NCI-H2196 (cell line): ENCODE measurements at regions not wholly inside any gene's neighbourhood (a gene's known extent, or its start where the extent isn't known, plus 50 kb on each side); places are given as distances from the start of the nearest gene placed in this dataset.

ENCODE experiments used
- DNase-seq: peaks from one replicate; lab custom pipeline; 2025; ENCODE audit not compliant: unreplicated experiment; lab: John Stamatoyannopoulos, UW

DNA sequence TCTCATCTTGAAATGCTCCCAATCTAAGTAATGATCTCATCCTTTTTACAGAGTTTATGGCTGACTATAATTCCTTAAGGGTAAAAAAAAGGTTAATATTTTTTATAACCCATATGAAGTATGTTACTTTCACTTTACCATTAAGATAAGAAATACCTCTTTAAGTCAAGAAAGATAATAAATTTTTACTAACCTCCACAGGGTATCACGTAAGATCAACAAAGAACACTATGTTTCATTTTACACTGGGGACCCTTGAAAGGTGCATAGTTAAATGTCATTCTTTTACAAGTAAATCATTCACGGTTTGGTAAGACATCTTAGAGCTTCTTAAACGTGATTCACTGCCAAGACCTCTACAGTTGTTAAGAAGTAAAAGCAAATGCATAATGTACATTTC lies 472.7 kb upstream of the CDH9 start:
- DNase-seq: no peak

- DNase-seq: no peak
Observed at GRCh38 chr5:27503813-27504212, 465.4 kb upstream of the CDH9 start.

GRCh38 chr5:27502236-27502635 lies 463.9 kb upstream of the CDH9 start:
- no peak for DNase-seq

- no peak for DNase-seq
Observed at GRCh38 chr5:27497491-27497890, 459.1 kb upstream of the CDH9 start.

DNA sequence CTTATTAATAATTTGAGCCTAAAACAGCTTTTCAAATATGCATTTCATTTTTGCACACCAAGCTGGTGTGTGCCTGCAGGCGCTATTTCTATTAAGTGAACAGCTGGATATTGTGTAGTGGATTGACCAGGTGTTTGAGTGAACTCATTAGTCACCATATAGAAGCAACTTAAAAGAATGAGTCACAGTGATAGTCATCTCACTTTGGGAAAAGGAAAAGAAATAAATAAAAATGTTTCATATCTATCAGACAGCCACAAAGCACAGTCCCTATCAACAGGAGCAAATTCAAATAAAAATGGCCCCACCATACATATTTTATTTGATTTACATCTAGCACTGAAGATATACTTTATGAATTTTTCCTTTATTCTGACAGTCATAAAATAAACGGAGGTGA lies 456.5 kb upstream of the CDH9 start:
- no peak for DNase-seq

GRCh38 chr5:27491746-27492439 lies 453.5 kb upstream of the CDH9 start:
- DNase-seq: no peak

DNA sequence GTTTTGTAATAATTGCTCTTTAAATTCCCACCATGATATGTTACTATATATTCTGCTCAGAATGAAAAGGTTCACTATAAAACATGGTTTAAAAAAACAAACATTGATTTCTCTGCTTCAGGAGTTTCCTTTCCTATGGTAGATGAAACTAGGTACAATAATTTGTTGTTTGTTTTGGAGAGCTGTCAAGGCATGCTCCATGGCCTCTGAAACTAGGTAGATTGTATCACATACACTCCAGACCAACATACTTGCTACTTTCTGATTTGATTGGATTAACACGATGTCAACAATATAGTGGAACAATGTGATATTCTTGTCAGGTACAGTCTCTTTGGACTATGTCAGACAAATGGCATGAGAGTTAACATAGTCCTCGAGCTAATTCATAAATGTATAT lies 452.7 kb upstream of the CDH9 start:
- no peak for DNase-seq

GRCh38 chr5:27489701-27490100 lies 451.3 kb upstream of the CDH9 start:
- no peak for DNase-seq

DNA sequence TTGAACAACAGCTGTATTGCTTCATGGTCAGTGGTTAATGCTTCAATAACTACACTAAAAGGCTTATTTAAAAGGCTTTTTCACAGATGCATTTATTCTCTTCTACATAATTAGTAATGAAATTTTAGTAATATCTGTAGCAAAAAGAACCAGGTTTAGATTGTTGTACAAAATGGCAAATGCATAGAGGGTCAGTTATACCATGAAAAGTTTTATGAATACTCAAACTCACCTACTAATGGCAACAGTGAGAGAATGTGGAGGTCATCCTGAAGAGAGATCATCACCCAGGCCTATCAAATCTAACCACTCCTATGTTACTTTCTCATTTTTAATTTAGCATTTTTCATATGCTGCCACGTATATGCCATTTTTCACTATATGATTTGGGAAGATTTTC lies 444.3 kb upstream of the CDH9 start:
- no peak for DNase-seq

DNA sequence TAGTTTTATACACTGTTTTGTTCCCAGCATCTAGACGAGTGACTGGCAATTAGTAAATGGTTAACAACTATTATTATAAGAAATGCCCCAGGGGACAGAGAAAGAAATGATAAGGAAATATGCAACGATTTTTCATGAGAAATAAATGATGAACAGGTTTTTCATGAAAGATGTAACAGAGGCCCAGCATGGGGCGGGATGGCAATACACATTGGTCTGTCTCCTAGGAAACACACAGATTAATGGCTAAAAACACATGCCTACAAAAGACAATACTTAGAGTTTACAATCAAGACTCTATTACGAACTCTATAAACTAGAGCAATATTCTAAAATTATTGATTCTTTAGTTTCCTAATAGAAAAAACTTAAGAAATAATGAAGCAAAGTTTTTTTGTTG lies 441.5 kb upstream of the CDH9 start:
- no peak for DNase-seq

- no peak for DNase-seq
Observed at GRCh38 chr5:27477550-27477949, 439.2 kb upstream of the CDH9 start.

GRCh38 chr5:27476356-27476988 lies 438.1 kb upstream of the CDH9 start:
- no peak for DNase-seq

DNA sequence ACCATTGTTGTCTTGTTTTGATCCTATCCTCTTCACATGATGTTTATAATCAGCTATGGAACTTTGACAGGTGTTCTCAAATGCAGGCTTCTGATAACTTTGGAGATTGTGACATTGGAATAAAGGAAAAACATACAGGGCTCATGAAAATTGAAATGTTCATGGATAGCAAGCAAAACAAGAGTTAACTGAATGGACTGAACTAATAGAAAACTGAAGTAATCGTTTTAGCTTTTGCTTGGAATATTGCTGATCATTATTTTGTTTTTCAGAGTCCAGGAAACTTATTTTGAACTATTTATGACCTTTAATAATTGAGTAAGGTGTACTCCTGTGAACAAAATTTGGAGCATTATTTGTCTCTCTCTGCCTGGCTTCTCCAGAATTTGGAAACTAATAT lies 436.7 kb upstream of the CDH9 start:
- no peak for DNase-seq

GRCh38 chr5:27474395-27474794 lies 436.0 kb upstream of the CDH9 start:
- DNase-seq: no peak

- DNase-seq: no peak
Observed at GRCh38 chr5:27474047-27474309, 435.6 kb upstream of the CDH9 start.

GRCh38 chr5:27473307-27474046 lies 435.1 kb upstream of the CDH9 start:
- DNase-seq: no peak

DNA sequence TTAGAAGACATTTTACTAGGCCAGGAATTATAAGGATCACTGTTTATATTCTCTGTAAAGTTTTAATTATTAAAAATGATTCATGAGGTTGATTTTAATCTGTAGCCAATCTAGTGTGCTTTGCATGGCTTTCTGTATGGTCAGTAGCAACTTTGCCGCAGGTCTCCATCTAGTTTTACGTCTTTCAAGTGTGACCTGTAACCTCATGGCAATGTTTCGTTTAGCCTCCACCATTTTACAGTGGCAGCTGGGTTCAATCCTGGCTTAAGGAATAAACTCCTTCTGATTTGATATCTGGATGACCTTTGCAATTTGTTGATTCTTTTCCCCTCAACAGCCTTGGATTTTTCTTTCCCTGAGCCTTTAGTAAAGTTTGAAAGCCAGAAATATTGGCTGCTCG lies 434.5 kb upstream of the CDH9 start:
- no peak for DNase-seq

- DNase-seq: no peak
Observed at GRCh38 chr5:27472000-27472763, 433.8 kb upstream of the CDH9 start.

- no peak for DNase-seq
Observed at GRCh38 chr5:27466959-27467358, 428.6 kb upstream of the CDH9 start.

GRCh38 chr5:27465140-27465539 lies 426.8 kb upstream of the CDH9 start:
- DNase-seq: no peak

- DNase-seq: no peak
Observed at GRCh38 chr5:27463446-27464149, 425.2 kb upstream of the CDH9 start.
